Loucy (cell line): ENCODE measurements at regions not wholly inside any gene's neighbourhood (a gene's known extent, or its start where the extent isn't known, plus 50 kb on each side); places are given as distances from the start of the nearest gene placed in this dataset.

Source experiments
- CTCF ChIP-seq: fragments of 200-600 bp; sonication (generic); conservative IDR thresholded peaks from 2 replicates; pipeline ENCODE4 v1.5.1; 2014; ENCODE audit warnings: mild to moderate bottlenecking, antibody characterized with exemption, low read length
- EZH2phosphoT487 ChIP-seq: fragments of 200-600 bp; IDR thresholded peaks from 2 replicates; pipeline ENCODE4 v1.6.1; 2018; ENCODE audit warnings: antibody characterized with exemption, mild to moderate bottlenecking, moderate library complexity, borderline replicate concordance

GRCh38 chr6:81380718-81381338 lies 371.7 kb downstream of the TENT5A start:
- TF ChIP-seq CTCF (no peak), EZH2phosphoT487 (no peak)
